HepG2 (cell line): ENCODE measurements at regions not wholly inside any gene's neighbourhood (a gene's known extent, or its start where the extent isn't known, plus 50 kb on each side); places are given as distances from the start of the nearest gene placed in this dataset.

Experiments used
- ATAC-seq: fragments of 200-7000 bp; cut with Tn5 transposase; 3 replicates; pipeline ENCODE4 v1.9.1; 2020; ENCODE audit warnings: mild to moderate bottlenecking, moderate library complexity
- BruUV-seq: library from RNA; stranded (reverse); fragments of 400-500 nt; replicated peaks from 2 replicates; lab custom pipeline; 2021; lab: Mats Ljungman, UMichigan
- CTCF ChIA-PET: fragments of 300-600 bp; formaldehyde crosslinking; extraction: SDS; loops from one replicate; lab custom pipeline; 2021; ENCODE audit warnings: low total read pairs, inconsistent platforms, low intra/inter-chr PET ratio; lab: Yijun Ruan, JAX
- POLR2A ChIA-PET: fragments of 350-600 bp; sonication (Branson Sonifier 250); formaldehyde crosslinking; loops from one replicate; lab custom pipeline; 2020; ENCODE audit warnings: antibody characterized with exemption, inconsistent platforms; lab: Yijun Ruan, JAX
- DNase-seq: peaks from one replicate; pipeline ENCODE4 v3.0.0-alpha.2; 2015; ENCODE audit warnings: low spot score
- FAIRE-seq: peaks from 3 replicates; lab custom pipeline; 2011; peaks lifted over from hg19 to GRCh38; lab: Jason Lieb, UNC
- H2AFZ ChIP-seq: one replicate; pipeline ENCODE4 v1.6.1; 2011; ENCODE audit warnings: low read length, inconsistent platforms
- H3K27ac ChIP-seq: fragments of 300-600 bp; 3 replicates; pipeline ENCODE4 v1.8.0; 2011; ENCODE audit warnings: mixed run types, mild to moderate bottlenecking, mixed read lengths, low read length, inconsistent platforms; ENCODE audit not compliant: insufficient read depth; ENCODE audit errors: extremely low read length
- H3K27me3 ChIP-seq, 2 experiments: fragments of 200-600 bp in 1 of 2; 2 replicates in 1 of 2; 3 replicates in 1 of 2; pipeline versions ENCODE4 v1.6.0 to v1.8.0; 2011; ENCODE audit warnings: low read length in 2 of 2, mild to moderate bottlenecking in 2 of 2, moderate library complexity in 2 of 2, inconsistent platforms in 1 of 2; ENCODE audit not compliant: insufficient read depth in 2 of 2, control insufficient read depth in 1 of 2
- H3K36me3 ChIP-seq, 2 experiments: fragments of 200-600 bp in 1 of 2; replicated peaks in 1 of 2; 2 replicates in 1 of 2; 3 replicates in 1 of 2; pipeline versions ENCODE4 v1.5.1 to v1.8.0; 2011; ENCODE audit warnings: low read length in 2 of 2, inconsistent platforms in 1 of 2; ENCODE audit not compliant: insufficient read depth in 2 of 2, control insufficient read depth in 1 of 2
- H3K4me1 ChIP-seq: 2 replicates; pipeline ENCODE4 v1.5.1; 2012; ENCODE audit warnings: low read length, inconsistent platforms; ENCODE audit not compliant: insufficient read depth
- H3K4me2 ChIP-seq: 2 replicates; pipeline ENCODE4 v1.6.0; 2011; ENCODE audit warnings: low read depth, low read length, inconsistent platforms
- H3K4me3 ChIP-seq, 3 experiments: fragments of 200-600 bp in 1 of 3; sonication (generic), shearing (Covaris generic) in 1 of 3; replicated peaks in 1 of 3; 2 replicates each; pipeline ENCODE4 v1.5.1; 2011 to 2016; ENCODE audit warnings: low read length in 3 of 3, inconsistent platforms in 2 of 3, low read depth in 2 of 3, mild to moderate bottlenecking in 2 of 3, control low read depth in 1 of 3, mixed read lengths in 1 of 3; ENCODE audit not compliant: insufficient read depth in 1 of 3
- H3K79me2 ChIP-seq: one replicate; pipeline ENCODE4 v1.6.1; 2011; ENCODE audit warnings: low read length, inconsistent platforms; ENCODE audit not compliant: insufficient read depth
- H3K9ac ChIP-seq: 2 replicates; pipeline ENCODE4 v1.6.0; 2011; ENCODE audit warnings: mild to moderate bottlenecking, low read depth, low read length, inconsistent platforms; ENCODE audit not compliant: insufficient read depth
- H3K9me3 ChIP-seq: 2 replicates; pipeline ENCODE4 v1.5.1; 2012; ENCODE audit warnings: mild to moderate bottlenecking, low read length
- H4K20me1 ChIP-seq: 2 replicates; pipeline ENCODE4 v1.6.0; 2011; ENCODE audit warnings: inconsistent platforms, mild to moderate bottlenecking, low read length, moderate library complexity; ENCODE audit not compliant: insufficient read depth
- CSRNP1 ChIP-seq: sonication (generic); formaldehyde crosslinking; IDR thresholded peaks from 2 replicates; pipeline ENCODE4 v1.8.1; 2023; ENCODE audit warnings: mild to moderate bottlenecking, missing genetic modification reagents
- FOXK1 ChIP-seq: sonication (generic); formaldehyde crosslinking; IDR thresholded peaks from 2 replicates; pipeline ENCODE4 v1.4.0; 2020; ENCODE audit warnings: low read depth, missing genetic modification reagents, borderline replicate concordance
- SRSF9 ChIP-seq: fragments of 200-400 bp; formaldehyde crosslinking; IDR thresholded peaks from 2 replicates; pipeline ENCODE4 v1.6.1; 2018; ENCODE audit warnings: borderline replicate concordance, mild to moderate bottlenecking, low read depth, low read length; ENCODE audit not compliant: insufficient read depth, poor library complexity, severe bottlenecking
- ZBTB26 ChIP-seq: IDR thresholded peaks from 2 replicates; pipeline ENCODE4 v1.6.1; 2016; ENCODE audit warnings: missing compliant biosample characterization, missing genetic modification reagents, borderline replicate concordance
- ZBTB33 ChIP-seq: sonication (generic); formaldehyde crosslinking; IDR thresholded peaks from 2 replicates; pipeline ENCODE4 v1.4.0; 2020; ENCODE audit warnings: missing genetic modification reagents
- ZNF232 ChIP-seq: sonication (generic); formaldehyde crosslinking; IDR thresholded peaks from 2 replicates; pipeline ENCODE4 v1.4.0; 2020; ENCODE audit warnings: missing genetic modification reagents, borderline replicate concordance
- ZNF468 ChIP-seq: sonication (generic); formaldehyde crosslinking; IDR thresholded peaks from 2 replicates; pipeline ENCODE4 v1.8.0; 2022; ENCODE audit warnings: mild to moderate bottlenecking, moderate library complexity, missing genetic modification reagents
- ZNF703 ChIP-seq: sonication (generic); formaldehyde crosslinking; IDR thresholded peaks from 2 replicates; pipeline ENCODE4 v1.5.1; 2020; ENCODE audit warnings: missing genetic modification reagents, mild to moderate bottlenecking, moderate library complexity, borderline replicate concordance
- ZNF747 ChIP-seq: sonication (generic); formaldehyde crosslinking; IDR thresholded peaks from 2 replicates; pipeline ENCODE4 v1.8.1; 2023; ENCODE audit warnings: missing genetic modification reagents, mild to moderate bottlenecking, borderline replicate concordance
- WGBS: methylation state at CpG from one replicate; pipeline ENCODE4 v1.1.6; 2017; ENCODE audit warnings: low lambda C conversion rate; 5-methylcytosine and 5-hydroxymethylcytosine counted together
- in situ Hi-C: cut with HindIII; loops from 2 replicates; pipeline ENCODE4 v1.10.0; 2017; ENCODE audit warnings: low pct_unique_long_range_greater_than_20kb; ENCODE audit not compliant: extremely low pct_ligation_motif_present
- intact Hi-C: fragments of 100-400 bp; cut with micrococcal nuclease; formaldehyde crosslinking; loops from one replicate; pipeline ENCODE4 v1.10.0; 2022; ENCODE audit not compliant: unreplicated experiment
- TF ChIP-seq, protein P1 (sequence below): sonication (generic); formaldehyde crosslinking; IDR thresholded peaks from 2 replicates; pipeline ENCODE4 v1.9.0; 2021; ENCODE audit warnings: missing genetic modification reagents, borderline replicate concordance

- TF ChIP-seq ZBTB26 (CRISPR knock-in tag) = no peak
- TF ChIP-seq ZNF468 = no peak
- TF ChIP-seq SRSF9 = no peak
- no peak for TF ChIP-seq ZNF232 (CRISPR knock-in tag)
- no peak for TF ChIP-seq ZNF703 (CRISPR knock-in tag)
- no peak for TF ChIP-seq ZNF747 (CRISPR knock-in tag)
- TF ChIP-seq FOXK1 = no peak
- TF ChIP-seq CSRNP1 (CRISPR knock-in tag) = no peak
- TF ChIP-seq, all 625 proteins: peak for 0
These were observed 1081.1 kb upstream of the PABPC4L start (continued) for GRCh38 chr4:135282676-135283075.

DNA sequence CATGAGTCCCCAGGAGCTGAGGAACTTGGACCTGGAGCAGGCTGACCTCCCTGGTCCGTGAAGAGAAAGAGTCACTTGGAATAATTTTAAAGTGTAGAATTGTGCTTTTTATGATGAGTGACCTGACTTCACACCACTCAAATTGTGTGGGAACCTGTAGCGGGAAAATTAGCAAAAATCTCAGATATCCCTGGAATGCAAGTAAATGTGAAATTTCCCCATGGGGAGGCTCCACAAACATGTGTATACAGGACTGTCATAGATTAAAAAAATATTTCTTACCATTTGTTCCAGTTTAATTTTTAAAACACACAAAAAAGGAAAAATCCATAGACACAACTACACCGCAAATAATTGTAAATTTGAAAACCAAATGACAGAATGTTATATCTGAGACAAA lies 1079.6 kb upstream of the PABPC4L start:
- POLR2A ChIA-PET = no interaction called here
- BruUV-seq = no TSS peak

More for the DNA sequence above, 1079.6 kb upstream of the PABPC4L start:
- Histone ChIP-seq H3K4me3 (no peak overlapping the region), H3K9me3 (no peaks in the 10 kb centered on the region), H3K4me1 (no peaks in the 10 kb centered on the region), H4K20me1 (no peaks in the 10 kb centered on the region), H2AFZ (no peak overlapping the region), H3K9ac (no peak overlapping the region), H3K36me3 (no peaks in the 10 kb centered on the region), H3K4me2 (no peak overlapping the region), H3K27me3 (no peaks in the 10 kb centered on the region), H3K79me2 (no peaks in the 10 kb centered on the region), H3K27ac (no peak overlapping the region)
- CTCF ChIA-PET = no interaction called here
- in situ Hi-C loops = no loop called here
- FAIRE-seq = no peak
- ATAC-seq = no peak
- WGBS = under 1% methylated on average over 3 of the region's 3 CpGs
- TF ChIP-seq, protein P1, sequence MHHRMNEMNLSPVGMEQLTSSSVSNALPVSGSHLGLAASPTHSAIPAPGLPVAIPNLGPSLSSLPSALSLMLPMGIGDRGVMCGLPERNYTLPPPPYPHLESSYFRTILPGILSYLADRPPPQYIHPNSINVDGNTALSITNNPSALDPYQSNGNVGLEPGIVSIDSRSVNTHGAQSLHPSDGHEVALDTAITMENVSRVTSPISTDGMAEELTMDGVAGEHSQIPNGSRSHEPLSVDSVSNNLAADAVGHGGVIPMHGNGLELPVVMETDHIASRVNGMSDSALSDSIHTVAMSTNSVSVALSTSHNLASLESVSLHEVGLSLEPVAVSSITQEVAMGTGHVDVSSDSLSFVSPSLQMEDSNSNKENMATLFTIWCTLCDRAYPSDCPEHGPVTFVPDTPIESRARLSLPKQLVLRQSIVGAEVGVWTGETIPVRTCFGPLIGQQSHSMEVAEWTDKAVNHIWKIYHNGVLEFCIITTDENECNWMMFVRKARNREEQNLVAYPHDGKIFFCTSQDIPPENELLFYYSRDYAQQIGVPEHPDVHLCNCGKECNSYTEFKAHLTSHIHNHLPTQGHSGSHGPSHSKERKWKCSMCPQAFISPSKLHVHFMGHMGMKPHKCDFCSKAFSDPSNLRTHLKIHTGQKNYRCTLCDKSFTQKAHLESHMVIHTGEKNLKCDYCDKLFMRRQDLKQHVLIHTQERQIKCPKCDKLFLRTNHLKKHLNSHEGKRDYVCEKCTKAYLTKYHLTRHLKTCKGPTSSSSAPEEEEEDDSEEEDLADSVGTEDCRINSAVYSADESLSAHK (CRISPR knock-in tag) = no peak
- no peak for TF ChIP-seq ZBTB33 (CRISPR knock-in tag)
- intact Hi-C loops = no loop called here
- no peak for DNase-seq
